Stimulated activated CD4-positive, alpha-beta T cell treated with anti-CD3 and anti-CD28 coated beads, Interleukin-1b, Interleukin-23, amount 100 ng/mL, for 1 hour (primary cell): ENCODE measurements at regions not wholly inside any gene's neighbourhood (a gene's known extent, or its start where the extent isn't known, plus 50 kb on each side); places are given as distances from the start of the nearest gene placed in this dataset.

Experiments
- DNase-seq, 2 donors: peaks; one replicate each; pipeline ENCODE4 v3.0.0-alpha.2; 2020; ENCODE audit warnings: low read depth in 2 of 2

- no peak for DNase-seq
Observed at GRCh38 chr5:158553195-158553961, 546.3 kb downstream of the EBF1 start.

DNA sequence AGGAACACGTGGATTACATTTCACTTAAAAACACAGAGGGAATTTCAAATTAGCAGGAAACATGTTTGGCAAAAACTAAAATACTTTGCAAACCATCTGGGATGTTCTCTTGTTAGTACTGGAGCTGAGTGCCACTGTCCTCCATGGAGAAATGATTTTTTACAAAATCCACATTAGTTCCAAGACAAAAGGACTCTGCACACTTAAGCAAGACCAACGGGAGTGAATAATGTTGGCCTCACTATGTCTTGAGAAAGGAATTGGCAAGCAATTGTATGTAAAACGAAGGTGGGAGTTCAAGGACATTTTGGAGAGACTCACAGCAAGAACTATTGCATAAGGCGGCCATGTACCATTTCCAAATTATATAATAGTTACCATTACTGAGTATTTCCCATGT lies 547.5 kb downstream of the EBF1 start:
- DNase-seq, result no peak

DNA sequence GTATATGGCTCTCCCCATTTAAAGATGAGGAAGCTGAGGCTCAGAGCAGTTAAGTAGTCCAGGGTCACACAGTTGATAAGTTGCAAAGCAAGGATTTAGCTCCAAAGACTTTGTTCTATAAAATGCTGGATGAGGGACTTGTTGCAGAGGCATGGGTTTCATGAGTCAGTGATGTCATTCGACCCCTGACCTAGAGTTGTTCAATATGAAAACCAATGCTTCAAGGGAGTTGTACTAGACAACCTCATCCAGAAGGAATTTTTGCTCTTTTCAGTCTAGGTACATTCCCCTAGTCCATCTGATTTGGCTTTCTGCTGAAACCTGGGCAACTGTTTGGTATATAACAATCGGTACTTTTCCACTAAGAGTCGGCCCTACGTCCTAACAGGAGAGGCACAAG lies 550.4 kb downstream of the EBF1 start:
- no peak for DNase-seq

DNA sequence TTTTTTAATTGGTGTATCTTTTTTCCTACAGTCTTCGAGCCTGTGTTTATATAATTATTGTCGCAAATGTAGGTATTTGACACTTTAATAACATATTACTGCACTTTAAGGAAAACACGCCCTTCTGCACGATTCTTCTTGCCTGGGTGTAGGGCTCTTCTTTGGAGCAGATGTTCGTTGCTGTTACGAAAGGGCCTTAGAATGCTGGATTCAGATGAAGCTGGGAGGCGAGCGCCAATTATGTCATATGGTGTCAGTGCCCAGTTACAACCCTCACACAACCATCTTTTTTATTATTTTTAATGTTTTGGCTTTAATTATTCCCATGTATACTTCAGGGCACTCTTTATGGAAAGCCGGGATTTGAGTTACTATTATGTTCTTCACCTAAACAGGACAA lies 553.0 kb downstream of the EBF1 start:
- no peak for DNase-seq

DNA sequence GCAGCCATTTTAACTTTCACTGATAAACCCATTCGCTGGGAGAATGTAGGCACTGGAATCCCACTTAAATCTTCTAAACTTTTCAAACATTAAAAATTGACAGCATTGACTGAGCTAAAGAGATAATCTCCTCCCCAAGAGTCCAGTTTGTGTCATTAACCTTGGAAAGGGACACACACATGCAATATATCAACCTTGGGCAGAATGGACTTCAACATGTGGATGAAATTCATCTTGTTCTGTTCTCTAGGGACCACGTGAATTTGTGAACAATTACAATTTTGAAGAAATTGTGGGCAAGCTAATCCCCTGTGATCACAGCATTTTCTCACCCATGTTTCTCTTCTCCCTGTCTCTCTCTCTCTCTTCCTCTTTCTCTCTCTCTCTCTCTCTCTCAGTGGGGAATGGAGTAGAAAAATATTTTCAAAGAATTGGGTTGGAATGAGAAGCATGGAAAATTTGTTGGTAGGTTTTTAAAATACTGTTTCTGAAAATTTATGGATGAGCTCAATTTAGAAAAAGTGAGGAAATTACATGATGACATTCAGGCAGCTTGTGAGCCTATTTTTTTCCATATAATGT lies 553.7 kb downstream of the EBF1 start:
- DNase-seq, result no peak

- no peak for DNase-seq
Observed at GRCh38 chr5:158544388-158545339, 555.1 kb downstream of the EBF1 start.

- DNase-seq, result no peak
Observed at GRCh38 chr5:158543539-158544387, 556.0 kb downstream of the EBF1 start.

GRCh38 chr5:158541536-158542297 lies 558.0 kb downstream of the EBF1 start:
- DNase-seq, result no peak

DNA sequence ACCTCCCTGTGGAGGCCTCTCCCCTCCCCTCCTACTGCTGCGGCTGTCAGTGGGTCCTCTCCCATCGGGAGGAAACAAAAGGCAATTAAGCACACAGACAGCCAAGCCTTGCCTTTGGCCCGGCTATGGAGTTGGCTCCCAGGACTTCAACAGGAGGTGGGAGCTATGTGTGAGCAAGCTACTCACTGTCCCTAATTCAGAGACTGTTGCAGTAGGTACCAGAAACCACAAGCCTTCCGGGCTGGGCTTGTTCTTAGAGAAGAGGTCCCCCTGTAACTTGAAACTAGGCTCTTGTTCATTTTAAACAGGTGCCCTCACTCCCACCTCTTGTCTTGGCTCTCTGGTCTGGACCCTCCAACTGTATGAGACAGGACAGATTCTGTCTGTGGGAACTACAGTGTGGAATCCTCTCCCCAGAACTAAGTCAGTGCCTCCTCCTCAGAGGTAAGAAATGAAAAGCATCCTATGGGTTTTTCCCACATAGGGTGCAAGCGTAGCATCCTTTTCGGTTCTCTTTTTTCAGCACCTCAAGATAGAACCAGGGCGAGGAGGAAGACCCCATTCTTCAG lies 561.1 kb downstream of the EBF1 start:
- no peak for DNase-seq

DNA sequence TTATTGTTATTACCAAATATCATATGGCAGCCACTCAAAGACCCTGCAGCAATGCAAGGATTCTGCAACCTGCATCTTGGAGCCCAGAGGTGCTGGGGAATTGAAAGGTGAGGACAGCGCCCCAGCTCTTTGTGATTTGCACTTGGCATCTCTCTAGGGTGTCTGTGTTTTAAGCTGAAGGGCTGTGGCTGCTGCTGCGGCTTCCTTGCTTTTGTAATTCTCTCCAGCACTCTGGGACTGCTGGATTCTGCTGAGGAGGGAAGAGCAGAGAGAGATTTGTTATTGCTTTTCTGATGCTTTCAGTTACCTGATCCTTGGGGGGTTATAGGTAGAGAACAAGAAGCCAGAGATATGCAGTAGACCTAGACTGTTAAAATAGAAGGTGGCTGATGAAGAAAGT lies 562.4 kb downstream of the EBF1 start:
- no peak for DNase-seq

- DNase-seq, result no peak
Observed at GRCh38 chr5:158534203-158534602, 565.5 kb downstream of the EBF1 start.

- DNase-seq, result no peak
Observed at GRCh38 chr5:158532739-158533138, 567.0 kb downstream of the EBF1 start.

GRCh38 chr5:158531860-158532259 lies 567.9 kb downstream of the EBF1 start:
- DNase-seq, result no peak

- DNase-seq, result no peak
Observed at GRCh38 chr5:158530115-158530514, 569.6 kb downstream of the EBF1 start.

- no peak for DNase-seq
Observed at GRCh38 chr5:158529454-158529853, 570.3 kb downstream of the EBF1 start.

DNA sequence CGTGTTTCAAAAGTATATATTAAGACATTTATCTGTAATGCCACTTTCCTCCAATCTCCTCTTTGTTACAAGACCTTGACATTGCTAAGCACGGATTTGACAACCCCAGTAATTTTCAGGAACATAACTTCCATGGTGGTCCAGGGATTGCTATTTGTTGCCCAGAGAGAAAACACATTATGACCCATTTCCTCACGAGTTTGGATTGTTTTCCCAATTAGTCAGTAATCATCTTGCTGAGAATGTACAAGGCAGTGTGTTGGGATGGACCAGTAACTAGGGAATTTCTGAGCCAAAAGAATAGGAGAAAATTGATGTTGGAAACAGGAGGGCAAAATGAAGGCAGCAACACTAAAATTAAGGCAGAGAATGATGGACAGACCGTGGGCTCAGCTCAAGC lies 574.1 kb downstream of the EBF1 start:
- DNase-seq, result no peak

- DNase-seq, result no peak
Observed at GRCh38 chr5:158524070-158524469, 575.6 kb downstream of the EBF1 start.

DNA sequence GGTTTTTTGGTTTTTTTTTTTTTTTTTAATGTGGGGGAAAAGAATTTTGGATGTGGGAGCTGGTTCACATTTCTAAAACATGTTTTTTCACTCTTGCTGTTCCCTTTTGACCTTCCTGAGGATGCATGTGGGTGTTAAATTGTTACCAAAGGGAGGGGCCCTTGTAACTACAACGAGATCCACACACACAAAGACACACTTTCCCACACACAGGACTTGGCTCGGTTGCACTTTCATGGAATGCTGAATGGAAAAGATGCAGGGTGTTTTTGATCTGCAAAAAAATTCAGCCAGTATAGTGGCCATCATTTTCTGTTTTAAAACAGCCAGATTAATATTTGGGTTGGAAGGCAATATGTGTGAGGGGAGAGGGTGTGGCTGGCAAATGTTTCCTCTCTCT lies 576.9 kb downstream of the EBF1 start:
- DNase-seq, result no peak

DNA sequence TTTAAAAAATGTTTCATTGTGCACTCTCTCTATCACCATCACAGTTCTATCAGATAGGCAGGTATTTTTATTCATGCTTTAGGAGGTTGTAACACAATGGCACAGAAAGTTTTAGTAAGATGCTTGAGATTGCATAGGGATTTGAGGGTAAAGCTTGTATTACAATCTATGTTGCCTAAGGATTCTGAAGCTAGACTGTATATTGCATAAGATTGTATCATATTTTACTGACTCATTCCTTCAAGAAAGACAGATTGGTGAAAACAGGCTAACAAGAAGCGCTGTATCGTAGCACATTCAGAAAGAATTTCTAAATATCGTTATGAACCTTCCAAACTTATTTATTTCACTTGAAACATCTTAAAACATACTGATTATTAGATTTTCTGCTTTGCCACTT lies 577.7 kb downstream of the EBF1 start:
- DNase-seq, result no peak

GRCh38 chr5:158519433-158520021 lies 580.2 kb downstream of the EBF1 start:
- DNase-seq, result no peak
